ENCODE measurements at regions not wholly inside any gene's neighbourhood (a gene's known extent, or its start where the extent isn't known, plus 50 kb on each side); places are given as distances from the start of the nearest gene placed in this dataset.

DNA sequence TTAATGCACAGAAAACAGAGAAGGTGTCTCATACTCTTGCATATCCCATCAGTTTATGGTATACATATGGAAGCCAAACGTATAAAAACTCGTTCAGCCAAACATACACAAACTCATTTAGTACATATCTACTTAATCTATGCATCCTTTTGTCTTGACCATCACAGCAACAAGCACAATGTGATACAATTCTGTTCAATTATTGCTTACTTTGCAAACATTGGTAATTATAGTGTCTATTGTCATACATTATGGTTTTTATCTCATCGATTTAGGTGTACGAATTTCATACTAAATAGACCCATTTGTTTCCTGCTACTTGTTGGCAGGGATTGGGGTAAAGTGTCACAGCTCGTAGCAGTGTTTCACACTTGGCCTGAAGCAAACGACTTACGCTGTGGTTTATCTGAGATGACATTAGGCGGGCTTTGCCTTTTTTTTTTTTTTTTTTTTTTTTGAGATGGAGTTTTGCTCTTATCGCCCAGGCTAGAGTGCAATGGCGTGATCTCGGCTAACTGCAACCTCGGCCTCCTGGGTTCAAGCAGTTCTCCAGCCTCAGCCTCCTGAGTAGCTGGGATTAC, 425.9 kb upstream of the JARID2 start:
- DNase-seq: no peak

DNA sequence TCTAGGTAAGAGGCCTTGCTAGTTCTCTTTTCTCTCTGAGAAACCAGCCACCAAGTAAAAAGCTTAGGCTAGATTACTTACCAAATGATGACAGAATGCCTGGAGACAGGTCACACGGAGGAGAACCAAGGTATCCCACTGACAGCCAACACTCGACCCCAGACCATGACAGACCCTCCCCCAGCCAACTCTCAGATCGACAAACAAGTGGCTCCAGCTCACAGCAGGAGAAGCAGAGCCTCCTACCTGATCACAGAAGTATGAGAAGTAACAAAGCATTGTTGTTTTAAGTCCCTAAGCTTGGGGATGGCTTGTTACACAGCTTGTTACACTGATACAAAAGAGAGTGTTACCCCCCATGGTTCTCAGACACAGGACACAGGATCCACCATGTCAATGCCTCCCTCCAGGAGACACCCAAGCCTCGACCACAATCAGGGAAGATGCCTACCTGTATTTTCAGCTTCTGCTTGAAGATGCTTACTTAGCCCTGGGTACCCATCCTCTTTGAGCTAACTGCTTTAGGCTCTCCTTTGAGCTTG, 423.8 kb upstream of the JARID2 start:
- no peak for DNase-seq

DNA sequence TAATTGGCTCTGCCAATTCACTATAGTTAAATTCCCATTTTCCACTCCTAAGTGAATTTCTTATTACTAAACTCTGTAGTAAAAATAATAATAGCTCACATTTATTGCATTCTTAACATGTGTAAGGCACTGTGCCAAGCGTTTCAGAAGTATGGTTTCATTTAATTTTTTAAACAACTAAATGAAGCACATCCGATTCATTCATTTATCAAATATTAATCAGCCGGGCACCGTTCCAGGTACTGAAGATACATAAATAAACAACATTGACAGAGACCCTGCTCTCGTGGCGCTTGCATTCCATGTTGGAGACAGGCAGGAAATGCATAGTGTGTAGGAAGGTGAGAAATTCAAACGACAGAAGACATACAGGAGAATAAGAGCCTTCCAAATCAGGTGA, 423.2 kb upstream of the JARID2 start:
- no peak for DNase-seq

DNA sequence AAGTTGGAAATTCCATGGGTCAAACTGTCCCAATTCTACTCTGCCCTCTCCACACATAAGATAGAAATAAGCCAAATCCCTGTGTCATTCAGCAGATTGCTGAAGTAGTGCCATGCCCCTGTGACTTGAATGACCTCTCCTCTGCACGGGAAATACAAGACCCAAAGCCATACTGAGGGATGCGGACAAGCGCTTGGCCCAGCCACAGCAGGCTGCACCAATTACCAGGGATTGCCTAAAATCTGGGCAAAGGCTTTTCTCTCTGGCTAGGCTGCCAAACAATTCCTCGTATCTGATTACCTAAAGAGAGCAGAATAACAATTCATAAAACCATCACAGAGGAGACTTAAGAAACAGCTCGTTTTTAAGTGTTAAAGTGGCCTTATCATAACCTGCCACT, 421.8 kb upstream of the JARID2 start:
- peak in 6 of 58 donors; percentile 1 to 22 (median 11) for DNase-seq

DNA sequence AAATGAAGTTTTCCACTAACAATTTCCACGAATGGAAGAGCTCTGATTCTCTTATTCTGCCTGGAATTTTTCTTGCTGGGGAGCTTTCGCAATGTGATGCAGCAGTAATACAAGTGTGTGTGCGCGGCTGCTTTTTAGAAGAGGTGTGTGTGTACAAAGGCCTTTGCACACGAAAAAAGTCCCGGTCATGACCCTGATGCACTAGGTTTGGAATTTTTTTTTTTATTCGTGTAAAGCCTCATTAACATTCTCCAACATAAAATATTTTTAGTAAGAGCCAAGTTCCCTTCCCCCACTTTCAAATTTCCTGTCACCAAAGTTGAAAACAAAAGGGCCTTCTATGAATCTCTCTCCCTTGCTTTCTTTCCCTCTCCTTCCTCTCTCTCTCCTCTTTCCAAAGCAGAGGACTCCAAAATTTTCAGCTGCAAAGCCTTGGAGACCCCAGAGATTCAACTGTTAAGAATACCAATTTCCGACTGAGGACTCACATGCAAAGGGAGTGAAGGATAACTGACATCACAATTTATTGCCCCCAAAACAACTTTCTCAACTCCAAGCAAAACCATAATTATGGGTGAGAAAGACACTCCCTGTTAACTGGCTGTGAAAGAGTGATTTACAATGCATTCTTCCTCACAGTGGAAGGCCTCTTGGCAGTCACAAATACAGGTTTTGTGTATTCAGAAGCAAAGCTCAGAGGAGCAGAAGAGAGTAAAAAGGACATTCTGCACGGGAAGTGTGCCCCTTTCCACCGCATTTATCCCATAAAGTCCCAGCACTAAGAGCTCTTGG, 421.2 kb upstream of the JARID2 start:
- DNase-seq: peak in 7 of 58 donors; percentile 3 to 52 (median 31)

DNA sequence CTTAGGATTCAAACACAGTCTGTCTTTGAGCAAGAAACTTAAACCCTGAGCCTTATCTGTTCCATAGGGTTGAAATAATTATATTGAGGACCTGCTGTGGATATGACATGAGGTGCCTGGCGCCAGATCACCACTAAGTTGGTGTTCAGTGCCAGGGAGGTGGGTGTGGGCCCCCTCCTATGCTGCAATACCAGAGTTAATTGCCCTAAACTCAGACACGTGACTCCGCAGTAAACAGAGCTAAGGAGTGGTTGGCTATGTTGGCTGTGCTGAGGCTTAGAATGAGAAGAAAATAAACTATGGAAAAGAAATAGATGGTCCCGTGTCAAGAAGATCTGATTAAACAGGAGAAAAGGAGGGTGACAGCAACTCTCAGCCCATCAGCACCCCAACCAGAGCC, 419.4 kb upstream of the JARID2 start:
- no peak for DNase-seq

DNA sequence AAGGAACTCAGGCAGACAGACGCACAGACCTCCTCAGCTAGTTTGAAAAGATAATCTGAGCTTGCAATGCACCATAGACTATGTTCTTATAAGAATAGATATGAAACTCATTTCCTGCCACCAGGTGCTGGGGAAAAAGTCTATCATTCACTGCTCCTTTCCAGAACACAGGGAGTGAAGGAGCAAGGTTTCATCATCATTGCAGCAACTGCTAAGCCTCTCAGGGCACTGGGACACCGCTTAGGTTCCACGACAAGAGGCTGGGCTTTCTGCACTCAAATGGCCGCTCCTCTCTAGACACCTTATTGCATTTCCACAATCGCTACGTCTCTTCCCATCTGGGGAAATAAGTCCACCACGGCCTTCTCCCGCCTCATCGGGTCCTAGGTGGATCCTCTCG, 418.5 kb upstream of the JARID2 start:
- DNase-seq: no peak

DNA sequence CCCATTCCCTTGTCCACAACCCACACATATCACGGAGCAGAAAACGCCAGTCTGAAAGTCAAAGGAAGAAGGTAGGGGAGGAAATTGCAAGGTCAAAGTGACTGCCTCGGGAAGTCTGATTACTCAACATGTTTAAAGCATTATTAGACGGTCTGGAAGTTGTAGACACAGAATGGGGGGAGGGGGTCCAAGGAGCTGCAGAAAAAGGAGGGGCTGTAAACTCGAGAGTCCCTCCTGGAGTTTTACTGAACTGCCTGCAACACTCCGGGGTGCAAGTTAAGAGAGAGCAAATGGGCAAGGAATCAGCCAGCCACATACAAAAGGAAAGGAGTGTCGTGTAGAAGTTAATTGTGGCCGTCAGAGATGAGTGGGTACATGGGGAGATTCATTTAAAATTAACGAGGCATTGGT, 417.7 kb upstream of the JARID2 start:
- no peak for DNase-seq

DNA sequence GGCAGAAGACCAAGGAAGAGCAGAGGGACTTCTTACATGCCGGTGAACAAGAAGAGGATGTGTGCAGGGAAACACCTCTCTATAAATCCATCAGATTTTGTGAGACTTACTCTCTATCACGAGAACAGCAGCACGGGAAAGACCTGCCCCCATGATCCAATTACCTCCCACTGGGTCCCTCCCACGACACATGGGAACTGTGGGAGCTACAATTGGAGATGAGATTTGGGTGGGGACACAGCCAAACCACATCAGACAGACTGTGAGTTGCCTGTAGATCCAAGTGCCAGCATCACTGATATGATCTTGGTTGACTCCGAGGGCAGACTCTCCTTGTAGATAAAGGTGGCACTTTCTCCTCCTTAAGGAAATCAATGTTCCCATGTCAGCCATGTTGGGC, 414.8 kb upstream of the JARID2 start:
- DNase-seq: no peak

DNA sequence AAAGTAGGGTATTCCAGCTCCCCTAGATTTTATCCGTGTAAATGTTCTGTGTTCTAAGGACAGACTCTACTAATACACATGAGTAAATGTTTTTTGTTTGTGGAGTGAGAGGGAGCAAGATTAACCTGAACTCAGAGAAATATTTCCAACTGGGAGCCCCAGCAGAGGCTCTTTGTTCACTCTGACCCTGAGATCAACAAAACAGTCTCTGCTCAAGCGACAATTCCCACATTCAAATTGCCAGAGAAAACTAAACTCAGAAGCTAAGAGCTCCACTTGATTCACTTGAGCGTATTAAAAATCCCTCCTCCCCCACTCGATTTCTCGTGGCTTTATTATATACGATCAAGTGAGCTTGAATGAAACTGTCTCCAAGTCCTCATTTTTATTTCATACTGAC, 413.9 kb upstream of the JARID2 start:
- peak in 3 of 58 donors; percentile 1 to 42 (median 11) for DNase-seq

DNA sequence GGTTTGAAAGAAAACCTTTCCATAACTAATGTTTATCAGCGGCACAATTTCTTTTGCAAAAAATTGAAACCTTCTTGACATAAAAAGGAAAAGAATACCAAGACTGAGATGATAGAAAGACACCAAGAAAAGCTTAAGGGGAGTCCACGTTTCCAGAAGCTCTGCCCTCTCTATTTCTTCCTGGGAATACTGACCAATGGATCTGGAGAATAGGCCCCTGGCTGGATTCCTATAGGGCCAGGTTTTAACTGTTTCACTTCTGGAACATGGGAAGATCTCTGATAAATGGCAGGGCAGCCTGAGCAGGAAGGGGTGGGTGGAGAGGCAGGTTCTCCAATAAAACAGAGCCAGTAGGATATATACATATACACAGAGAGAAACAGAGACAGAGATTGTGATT, 413.4 kb upstream of the JARID2 start:
- no peak for DNase-seq

DNA sequence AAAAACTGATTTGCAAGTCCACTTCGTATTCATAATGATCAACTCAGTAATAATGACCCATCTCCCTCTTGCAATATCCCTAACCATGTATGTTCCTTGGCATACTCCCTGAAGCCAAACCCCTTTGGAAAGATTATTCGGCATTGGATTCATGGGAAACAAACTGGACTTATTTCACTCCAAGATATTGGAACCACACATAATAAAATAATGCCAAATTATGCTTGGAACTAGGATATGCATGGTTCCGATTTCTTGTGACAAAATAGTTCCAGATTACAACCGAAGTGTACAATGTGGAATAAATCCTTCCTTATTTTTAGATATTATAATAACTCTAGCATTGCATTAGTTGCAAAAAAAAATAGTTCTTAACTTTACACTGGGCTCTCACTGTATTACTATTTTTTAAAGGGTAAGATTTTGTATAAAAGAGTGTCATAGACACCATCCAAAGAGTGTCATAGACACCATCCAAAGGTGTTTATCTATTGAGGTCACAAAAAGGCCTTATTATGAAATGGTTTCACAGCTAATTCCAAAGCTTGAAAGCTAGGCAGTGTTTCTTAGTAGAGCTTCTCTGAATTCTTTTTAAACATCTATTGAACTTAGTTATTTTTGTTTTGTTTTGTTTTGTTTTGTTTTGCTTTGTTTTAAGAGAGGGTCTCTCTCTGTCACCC, 410.9 kb upstream of the JARID2 start:
- DNase-seq: no peak

DNA sequence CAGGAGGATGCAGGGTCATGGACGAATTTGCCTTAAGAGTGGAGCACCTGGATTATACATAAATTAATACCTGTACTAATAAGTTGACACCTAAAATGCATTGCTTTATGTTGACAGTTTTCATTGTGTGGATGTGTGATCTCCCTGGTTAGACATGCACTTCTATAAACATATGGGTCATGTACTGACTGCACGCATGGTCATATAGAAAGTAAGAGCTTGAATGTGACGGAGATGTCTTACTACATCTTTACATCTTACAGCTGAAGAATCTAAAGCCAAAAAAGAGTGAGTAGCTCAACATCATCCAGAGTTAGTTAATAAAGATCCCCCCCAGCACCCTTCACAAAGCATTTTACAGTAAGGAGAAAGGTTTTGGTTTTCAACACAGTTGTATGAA, 408.4 kb upstream of the JARID2 start:
- DNase-seq: no peak

DNA sequence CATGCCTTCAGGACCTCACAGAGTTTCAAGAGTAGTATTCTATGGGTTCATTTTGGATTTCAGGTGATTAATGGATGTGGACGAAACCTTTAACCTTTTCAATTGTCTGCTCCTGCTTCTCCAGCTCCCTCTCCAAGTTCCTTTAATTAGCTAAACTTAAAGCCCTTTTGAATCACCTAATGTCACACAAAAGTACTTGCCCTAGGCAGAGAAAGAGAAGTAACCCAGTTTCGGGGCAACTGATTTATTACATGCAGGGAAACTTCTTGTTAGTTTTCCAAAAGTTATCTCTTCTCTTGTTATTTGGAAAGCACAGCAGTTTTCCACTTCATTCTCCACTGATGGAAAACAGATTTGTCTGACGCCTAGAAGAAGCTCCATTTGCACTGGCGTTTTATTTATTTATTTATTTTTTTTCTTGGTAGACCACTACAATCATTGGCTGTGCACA, 407.7 kb upstream of the JARID2 start:
- DNase-seq: no peak

DNA sequence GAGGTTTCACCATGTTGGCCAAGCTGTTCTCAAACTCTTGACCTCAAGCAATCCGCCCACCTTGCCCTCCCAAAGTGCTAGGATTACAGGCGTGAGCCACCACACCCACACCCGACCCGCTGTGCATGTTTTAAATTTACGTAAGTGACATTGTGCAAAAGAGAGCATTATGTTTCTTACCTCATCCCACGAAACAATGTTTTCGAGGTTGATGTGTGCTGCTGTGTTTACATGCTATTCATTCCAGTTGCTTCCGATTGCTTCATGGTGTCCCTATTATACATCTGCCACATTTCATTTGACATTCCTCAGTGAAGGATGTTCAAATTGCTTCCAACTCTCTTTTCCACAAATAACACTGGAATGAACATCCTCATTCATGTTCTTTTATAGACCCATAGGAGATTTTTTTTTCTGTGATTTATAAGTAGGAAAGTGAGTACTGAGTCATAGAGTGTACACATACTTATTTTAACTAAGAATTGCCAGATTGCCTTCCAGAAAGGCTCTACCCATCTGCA, 403.9 kb upstream of the JARID2 start:
- DNase-seq: no peak

DNA sequence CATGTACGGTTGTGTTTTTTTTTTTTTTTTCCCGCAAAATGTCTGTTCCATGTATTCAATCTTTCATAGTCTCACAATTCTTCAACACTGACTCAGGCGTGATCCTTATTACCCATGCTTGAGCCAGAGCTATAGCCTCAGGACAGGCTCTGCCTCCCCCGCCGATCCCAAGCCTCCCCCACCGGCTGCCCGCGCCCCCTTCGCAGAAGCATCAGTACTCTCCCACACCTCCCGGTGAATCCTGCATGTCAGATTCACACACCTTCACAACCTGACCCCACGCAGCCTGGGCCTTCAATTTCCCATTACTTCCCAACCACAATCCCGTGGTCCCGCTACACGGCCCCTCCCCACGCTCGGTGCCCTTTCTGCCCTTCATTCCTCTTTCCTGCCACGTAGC, 401.5 kb upstream of the JARID2 start:
- DNase-seq: no peak

DNA sequence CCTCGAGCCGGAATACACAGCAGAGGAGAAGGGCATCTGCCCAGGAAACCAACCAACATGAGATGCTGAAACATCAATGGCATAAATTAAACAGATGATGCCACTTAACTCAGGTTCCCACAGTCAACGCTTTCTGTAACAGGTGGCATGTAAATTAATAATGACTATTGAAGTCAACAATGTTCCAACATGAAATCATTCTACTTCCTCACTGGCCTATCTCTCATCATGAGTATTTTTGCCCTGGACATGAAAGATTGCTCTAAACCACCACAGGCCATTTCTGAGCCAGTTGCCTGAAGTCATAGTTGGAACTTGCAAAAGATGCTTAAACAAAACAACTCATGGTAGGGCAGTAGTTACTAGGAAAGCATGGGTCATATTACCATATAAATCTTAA, 397.9 kb upstream of the JARID2 start:
- no peak for DNase-seq

DNA sequence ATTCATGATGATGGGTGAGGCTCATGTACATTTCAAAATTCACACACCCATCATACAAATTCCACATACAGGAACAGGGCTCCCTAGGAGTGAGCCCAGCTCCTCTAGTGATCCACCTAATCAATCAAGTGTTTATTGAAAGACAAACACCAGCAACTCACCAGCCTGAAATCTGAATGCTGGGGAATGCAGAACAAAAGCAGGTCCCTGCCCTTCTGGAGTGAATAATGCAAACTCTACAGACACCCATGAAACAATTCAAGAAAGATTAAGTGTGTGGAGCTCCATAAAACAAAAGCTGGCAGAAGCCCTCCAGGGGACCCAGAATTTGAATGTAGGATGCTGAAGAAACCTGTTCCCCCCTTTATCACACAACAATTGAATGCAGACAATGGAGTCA, 396.7 kb upstream of the JARID2 start:
- no peak for DNase-seq

DNA sequence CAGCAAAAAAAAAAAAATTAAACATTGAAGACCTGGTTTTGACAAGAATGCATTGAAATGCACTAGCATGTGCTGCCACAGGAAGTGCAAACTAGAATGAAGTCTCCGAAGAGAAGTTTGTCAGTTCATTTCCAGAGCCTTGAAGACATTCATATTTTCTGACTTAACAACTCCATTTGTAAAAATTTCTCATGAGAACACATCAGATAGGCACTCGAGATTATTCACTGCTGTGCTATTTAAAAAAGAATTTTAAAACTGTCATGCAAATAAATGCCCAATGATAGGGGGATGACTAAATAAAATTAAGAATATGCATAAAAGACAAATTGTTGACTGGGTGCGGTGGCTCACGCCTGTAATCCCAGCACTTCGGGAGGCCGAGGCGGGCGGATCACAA, 394.6 kb upstream of the JARID2 start:
- no peak for DNase-seq

DNA sequence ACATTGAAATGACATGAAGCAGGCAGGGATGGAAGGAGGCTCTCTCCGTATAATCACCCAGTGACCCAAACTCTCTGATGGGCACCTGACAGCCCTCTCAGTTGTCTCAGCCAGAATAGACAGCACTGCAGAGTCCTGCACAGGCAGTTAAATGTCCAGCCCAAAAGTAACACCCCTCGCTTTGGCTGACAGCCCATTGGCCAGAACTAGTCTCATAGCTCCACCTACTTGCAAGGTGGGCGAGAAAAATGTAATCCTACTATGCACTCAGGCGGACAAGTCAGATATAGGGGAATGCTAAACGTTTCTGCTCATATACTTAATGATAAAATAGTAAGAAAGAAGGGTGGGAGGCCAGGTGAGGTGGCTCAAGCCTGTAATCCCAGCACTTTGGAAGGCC, 393.5 kb upstream of the JARID2 start:
- no peak for DNase-seq

DNA sequence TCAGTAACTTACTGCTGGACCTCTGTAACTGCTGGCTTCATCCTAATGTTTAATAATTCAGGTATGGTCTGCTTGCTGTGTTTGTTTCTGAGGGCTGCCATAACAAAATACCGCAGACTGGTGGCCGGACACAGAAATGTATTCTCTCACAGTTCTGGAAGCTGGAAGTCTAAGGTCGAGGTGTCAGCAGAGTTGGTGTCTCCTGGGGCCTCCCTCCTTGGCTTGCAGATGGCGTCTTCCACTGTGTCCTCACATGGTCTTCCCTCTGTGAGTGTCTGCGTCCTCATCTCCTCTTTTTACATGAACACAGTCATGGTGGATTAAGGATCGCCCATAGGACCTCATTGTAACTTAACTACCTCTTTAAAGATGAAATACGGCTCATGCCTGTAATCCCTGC, 389.7 kb upstream of the JARID2 start:
- DNase-seq: no peak

DNA sequence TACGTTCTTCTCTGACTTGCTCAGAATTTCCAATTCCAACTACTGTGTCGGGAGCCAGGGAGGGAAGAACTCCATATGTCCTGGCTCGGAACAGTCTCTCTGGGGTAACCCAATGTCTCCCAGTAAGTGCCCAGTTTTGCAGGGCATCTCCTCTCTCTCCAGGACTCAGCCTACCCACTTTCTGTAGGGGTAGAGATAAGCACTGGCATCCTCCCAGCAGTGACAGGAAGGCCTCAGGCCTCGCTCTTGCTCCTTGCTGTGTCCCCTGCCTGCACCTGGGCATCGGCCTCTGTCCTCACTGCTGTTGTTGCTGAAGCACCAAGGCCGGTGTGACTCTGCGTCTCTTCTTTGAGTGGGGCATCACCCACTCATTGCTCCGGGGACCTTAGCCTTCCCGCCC, 388.9 kb upstream of the JARID2 start:
- DNase-seq: no peak
